PFSK-1 (cell line): ENCODE measurements at regions not wholly inside any gene's neighbourhood (a gene's known extent, or its start where the extent isn't known, plus 50 kb on each side); places are given as distances from the start of the nearest gene placed in this dataset.

Experiments
- POLR2AphosphoS5 ChIP-seq: IDR thresholded peaks from 2 replicates; pipeline ENCODE4 v1.6.1; 2012; ENCODE audit warnings: low read depth, mild to moderate bottlenecking, control low read depth, low read length, moderate library complexity
- REST ChIP-seq, 2 experiments: IDR thresholded peaks; 2 replicates each; pipeline versions ENCODE4 v1.6.1 to v1.8.0; 2011 to 2012; ENCODE audit warnings: low read depth in 2 of 2, low read length in 2 of 2, control low read depth in 1 of 2, inconsistent platforms in 1 of 2, mild to moderate bottlenecking in 1 of 2, moderate library complexity in 1 of 2; ENCODE audit not compliant: insufficient read depth in 1 of 2
- SIN3A ChIP-seq: IDR thresholded peaks from 2 replicates; pipeline ENCODE4 v1.6.1; 2012; ENCODE audit warnings: mild to moderate bottlenecking, low read length, moderate library complexity, borderline replicate concordance; ENCODE audit not compliant: insufficient read depth
- TAF1 ChIP-seq: IDR thresholded peaks from 2 replicates; pipeline ENCODE4 v1.6.1; 2012; ENCODE audit warnings: low read length, control low read depth, borderline replicate concordance; ENCODE audit not compliant: insufficient read depth

DNA sequence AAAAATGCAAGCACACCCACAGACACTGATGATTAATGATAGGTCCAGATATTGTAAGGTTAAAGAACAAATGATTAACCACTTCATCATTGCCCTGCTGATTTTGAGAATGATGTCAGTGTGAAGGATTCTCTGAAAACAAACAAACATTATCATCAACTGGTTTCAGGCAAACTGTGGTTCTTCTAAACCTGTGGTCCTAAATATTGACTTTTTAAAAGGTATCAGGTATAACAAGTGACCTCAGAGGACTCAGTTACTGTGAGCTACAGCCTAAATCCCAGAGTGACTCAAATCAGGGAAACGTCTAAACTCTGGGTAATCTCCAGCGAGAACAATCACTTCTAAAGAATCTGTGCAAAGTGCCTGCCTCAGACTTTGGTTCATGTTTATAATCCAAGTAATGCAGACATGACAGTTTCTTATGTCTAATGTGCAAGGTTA lies 172.3 kb upstream of the CDH6 start:
- TF ChIP-seq TAF1 (no peak), POLR2AphosphoS5 (no peak), REST (IDR thresholded peaks at IDR 0.05; ENCODE audit: insufficient read depth in 1 of 2, low read depth in 2 of 2, low read length in 2 of 2) (no peak), SIN3A (no peak)
